Omental fat pad (tissue), 3 donors: ENCODE measurements at regions not wholly inside any gene's neighbourhood (a gene's known extent, or its start where the extent isn't known, plus 50 kb on each side); places are given as distances from the start of the nearest gene placed in this dataset.

Experiments used
- ATAC-seq: fragments of 150-250 bp; one replicate; pipeline ENCODE4 v1.9.1; 2016; ENCODE audit warnings: mild to moderate bottlenecking, moderate library complexity; ENCODE audit not compliant: low FRiP score
- DNase-seq: peaks from one replicate; pipeline ENCODE4 v3.0.0-alpha.2; 2019; ENCODE audit warnings: low spot score
- CTCF ChIP-seq, 3 donors: fragments of 450-650 bp; IDR thresholded peaks; one replicate each; pipeline ENCODE4 v1.5.1; 2016 to 2017; ENCODE audit warnings: antibody characterized with exemption in 3 of 3, mild to moderate bottlenecking in 3 of 3, moderate library complexity in 2 of 3

GRCh38 chr11:116185551-116185950, 587.2 kb downstream of the BUD13 start:
- DNase-seq (no peak), ATAC-seq (no peak)
- TF ChIP-seq CTCF (IDR thresholded peaks at IDR 0.05): no peak

GRCh38 chr11:116184763-116185162, 588.0 kb downstream of the BUD13 start:
- TF ChIP-seq CTCF (IDR thresholded peaks at IDR 0.05): no peak
- DNase-seq (no peak), ATAC-seq (no peak)

GRCh38 chr11:116182356-116182966, 590.3 kb downstream of the BUD13 start:
- TF ChIP-seq CTCF (IDR thresholded peaks at IDR 0.05): no peak
- ATAC-seq: no peak
- no peak for DNase-seq

GRCh38 chr11:116180806-116181600, 591.8 kb downstream of the BUD13 start:
- ATAC-seq (peak; percentile 48), DNase-seq (no peak)
- TF ChIP-seq CTCF (IDR thresholded peaks at IDR 0.05): no peak

GRCh38 chr11:116179401-116179800, 593.4 kb downstream of the BUD13 start:
- DNase-seq: no peak
- ATAC-seq: no peak
- no peak for TF ChIP-seq CTCF (IDR thresholded peaks at IDR 0.05)

GRCh38 chr11:116177521-116178210, 595.1 kb downstream of the BUD13 start:
- no peak for ATAC-seq
- no peak for TF ChIP-seq CTCF (IDR thresholded peaks at IDR 0.05)
- no peak for DNase-seq
